Fibroblast of skin of left biceps (primary cell): ENCODE measurements at regions not wholly inside any gene's neighbourhood (a gene's known extent, or its start where the extent isn't known, plus 50 kb on each side); places are given as distances from the start of the nearest gene placed in this dataset.
"Not testable (repeated sequence)": the region's sequence is repeated elsewhere in the genome, so short reads cannot be mapped to it uniquely, and the experiment has no call there.

Experiments used
- DNase-seq, 2 experiments: peaks; one replicate each; pipeline ENCODE4 v3.0.0-alpha.2; 2013; ENCODE audit warnings: low read depth in 2 of 2

- not testable (repeated sequence) for DNase-seq
These were observed 196.2 kb downstream of the CRLF2 start for GRCh38 chrX:1016281-1016680.

- DNase-seq: no peak
These were observed 199.7 kb downstream of the CRLF2 start for GRCh38 chrX:1012678-1013300.

- DNase-seq: no peak
These were observed 200.7 kb downstream of the CRLF2 start for GRCh38 chrX:1011691-1012283.

GRCh38 chrX:1009771-1010170 lies 202.7 kb downstream of the CRLF2 start:
- DNase-seq: no peak

GRCh38 chrX:1006156-1006730 lies 206.2 kb downstream of the CRLF2 start:
- no peak for DNase-seq

- no peak for DNase-seq
These were observed 209.8 kb downstream of the CRLF2 start for GRCh38 chrX:1002611-1003010.

GRCh38 chrX:997631-998137 lies 214.8 kb downstream of the CRLF2 start:
- no peak for DNase-seq

GRCh38 chrX:994780-995179 lies 217.7 kb downstream of the CRLF2 start:
- no peak for DNase-seq

- DNase-seq: peak; percentile 84 to 90
These were observed 222.4 kb downstream of the CRLF2 start for GRCh38 chrX:989959-990510.

GRCh38 chrX:988530-988929 lies 223.9 kb downstream of the CRLF2 start:
- not testable (repeated sequence) for DNase-seq

- DNase-seq: no peak
These were observed 230.4 kb downstream of the CRLF2 start for GRCh38 chrX:981791-982626.

- DNase-seq: no peak
These were observed 231.7 kb downstream of the CRLF2 start for GRCh38 chrX:980587-981235.

- DNase-seq: not testable (repeated sequence)
These were observed 233.3 kb downstream of the CRLF2 start for GRCh38 chrX:979127-979526.

- DNase-seq: no peak
These were observed 239.3 kb downstream of the CRLF2 start for GRCh38 chrX:973010-973632.

GRCh38 chrX:968148-968965 lies 244.1 kb downstream of the CRLF2 start:
- no peak for DNase-seq

GRCh38 chrX:966396-967070 lies 245.9 kb downstream of the CRLF2 start:
- no peak for DNase-seq

GRCh38 chrX:964831-965416 lies 247.5 kb downstream of the CRLF2 start:
- no peak for DNase-seq

- DNase-seq: no peak
These were observed 251.6 kb downstream of the CRLF2 start for GRCh38 chrX:960821-961220.

GRCh38 chrX:959595-959994 lies 252.9 kb downstream of the CRLF2 start:
- no peak for DNase-seq
